Caco-2 (cell line): ENCODE measurements at regions not wholly inside any gene's neighbourhood (a gene's known extent, or its start where the extent isn't known, plus 50 kb on each side); places are given as distances from the start of the nearest gene placed in this dataset.

Experiments used
- BruUV-seq: library from RNA; stranded (reverse); fragments of 400-500 nt; replicated peaks from 2 replicates; lab custom pipeline; 2021; lab: Mats Ljungman, UMichigan
- CTCF ChIA-PET: fragments of 300-600 bp; sonication (Branson Sonifier 250); formaldehyde crosslinking; loops from one replicate; lab custom pipeline; 2022; ENCODE audit warnings: antibody characterized with exemption; lab: Charles Lee
- POLR2A ChIA-PET: fragments of 300-600 bp; sonication (Branson Sonifier 250); formaldehyde crosslinking; loops from one replicate; lab custom pipeline; 2022; ENCODE audit warnings: antibody characterized with exemption; lab: Charles Lee
- DNase-seq, 2 experiments: peaks; one replicate each; pipeline versions ENCODE4 v3.0.0 to v3.0.0-alpha.2; 2020 to 2022
- H3K27me3 ChIP-seq: replicated peaks from 2 replicates; pipeline ENCODE4 v1.6.0; 2011; ENCODE audit warnings: low read length; ENCODE audit not compliant: control insufficient read depth, insufficient read depth
- H3K36me3 ChIP-seq: 2 replicates; pipeline ENCODE4 v1.5.1; 2011; ENCODE audit warnings: low read length; ENCODE audit not compliant: control insufficient read depth, insufficient read depth
- H3K4me1 ChIP-seq: fragments of 250-450 bp; sonication (Bioruptor Pico); 2 replicates; pipeline ENCODE4 v1.5.1; 2020; ENCODE audit warnings: mild to moderate bottlenecking
- H3K4me3 ChIP-seq: 2 replicates; pipeline ENCODE4 v1.5.1; 2011; ENCODE audit warnings: low read depth, mild to moderate bottlenecking, control low read depth, low read length
- H3K9me3 ChIP-seq: fragments of 250-450 bp; sonication (Bioruptor Pico); 2 replicates; pipeline ENCODE4 v1.5.1; 2020; ENCODE audit warnings: mild to moderate bottlenecking, moderate library complexity
- H3K27ac Mint-ChIP-seq: one replicate; pipeline ENCODE4 v1.8.0; 2022; ENCODE audit warnings: mixed read lengths; ENCODE audit not compliant: unreplicated experiment
- H3K27me3 Mint-ChIP-seq: one replicate; pipeline ENCODE4 v1.8.0; 2022; ENCODE audit warnings: mixed read lengths; ENCODE audit not compliant: insufficient read depth, unreplicated experiment
- H3K36me3 Mint-ChIP-seq: one replicate; pipeline ENCODE4 v1.8.0; 2022; ENCODE audit warnings: mild to moderate bottlenecking, mixed read lengths; ENCODE audit not compliant: insufficient read depth, unreplicated experiment
- H3K4me1 Mint-ChIP-seq: one replicate; pipeline ENCODE4 v1.8.0; 2022; ENCODE audit warnings: low read depth, mixed read lengths; ENCODE audit not compliant: unreplicated experiment
- H3K4me3 Mint-ChIP-seq: one replicate; pipeline ENCODE4 v1.8.0; 2022; ENCODE audit warnings: mild to moderate bottlenecking, moderate library complexity, mixed read lengths; ENCODE audit not compliant: unreplicated experiment
- H3K9me3 Mint-ChIP-seq: one replicate; pipeline ENCODE4 v1.8.0; 2022; ENCODE audit warnings: mixed read lengths; ENCODE audit not compliant: unreplicated experiment
- CTCF ChIP-seq, 2 experiments: fragments of 200-600 bp in 1 of 2; IDR thresholded peaks; 1 replicate in 1 of 2; 2 replicates in 1 of 2; pipeline versions ENCODE4 v1.5.1 to v1.8.0; 2011 to 2022; ENCODE audit warnings: antibody characterized with exemption in 1 of 2, control low read depth in 1 of 2, inconsistent platforms in 1 of 2, low read depth in 1 of 2, low read length in 1 of 2, mild to moderate bottlenecking in 1 of 2, moderate library complexity in 1 of 2; ENCODE audit not compliant: insufficient read depth in 1 of 2, severe bottlenecking in 1 of 2, unreplicated experiment in 1 of 2
- intact Hi-C: fragments of 100-400 bp; cut with micrococcal nuclease; formaldehyde crosslinking; loops from one replicate; pipeline ENCODE4 v1.10.0; 2022; ENCODE audit not compliant: unreplicated experiment

GRCh38 chr20:22890594-22891300 is 144.4 kb upstream of the SSTR4 start:
- no peaks in the 10 kb centered on the region; the same call in 1 of the 2 replicates for H3K9me3 ChIP-seq
- H3K27me3 ChIP-seq: no peaks in the 10 kb centered on the region
- no peaks in the 10 kb centered on the region for H3K36me3 ChIP-seq
- Mint-ChIP-seq H3K9me3 (no peaks in the 10 kb centered on the region), H3K27ac (no peak overlapping the region), H3K27me3 (peaks cover 3% of the 10 kb centered on the region), H3K4me3 (no peak overlapping the region), H3K4me1 (no peaks in the 10 kb centered on the region), H3K36me3 (no peaks in the 10 kb centered on the region)
- H3K4me1 ChIP-seq: no peaks in the 10 kb centered on the region
- no peak for TF ChIP-seq CTCF (IDR thresholded peaks at IDR 0.05; ENCODE audit: insufficient read depth in 1 of 2, low read depth in 1 of 2, low read length in 1 of 2, severe bottlenecking in 1 of 2, unreplicated experiment in 1 of 2)
- POLR2A ChIA-PET: no interaction called here
- no peak overlapping the region for H3K4me3 ChIP-seq
- no peak for DNase-seq
- intact Hi-C loops: no loop called here
- no TSS peak for BruUV-seq
- CTCF ChIA-PET: no interaction called here

- intact Hi-C loops: no loop called here
- POLR2A ChIA-PET: no interaction called here
These were observed 133.9 kb upstream of the SSTR4 start for GRCh38 chr20:22901164-22901563.

GRCh38 chr20:22901921-22902320 is 133.2 kb upstream of the SSTR4 start:
- no peaks in the 10 kb centered on the region for H3K36me3 Mint-ChIP-seq
- H3K4me3 Mint-ChIP-seq: no peak overlapping the region
- no peaks in the 10 kb centered on the region for H3K27me3 Mint-ChIP-seq
- intact Hi-C loops: no loop called here
- DNase-seq: no peak
- peaks cover 20% of the 10 kb centered on the region for H3K9me3 ChIP-seq
- no peak overlapping the region for H3K4me3 ChIP-seq
- CTCF ChIA-PET: no interaction called here
- no peaks in the 10 kb centered on the region for H3K36me3 ChIP-seq
- BruUV-seq: no TSS peak
- H3K9me3 Mint-ChIP-seq: peaks cover 41% of the 10 kb centered on the region
- H3K27ac Mint-ChIP-seq: no peak overlapping the region
- no peak for TF ChIP-seq CTCF (IDR thresholded peaks at IDR 0.05; ENCODE audit: insufficient read depth in 1 of 2, low read depth in 1 of 2, low read length in 1 of 2, severe bottlenecking in 1 of 2, unreplicated experiment in 1 of 2)
- H3K4me1 Mint-ChIP-seq: no peaks in the 10 kb centered on the region
- POLR2A ChIA-PET: no interaction called here
- H3K4me1 ChIP-seq: no peaks in the 10 kb centered on the region
- H3K27me3 ChIP-seq: no peaks in the 10 kb centered on the region

More at GRCh38 chr20:22901164-22901563, 133.9 kb upstream of the SSTR4 start:
- H3K4me3 Mint-ChIP-seq: no peak overlapping the region
- no peaks in the 10 kb centered on the region for H3K36me3 Mint-ChIP-seq
- H3K4me1 Mint-ChIP-seq: no peaks in the 10 kb centered on the region
- H3K9me3 Mint-ChIP-seq: peaks cover 41% of the 10 kb centered on the region
- no peak for TF ChIP-seq CTCF (IDR thresholded peaks at IDR 0.05; ENCODE audit: insufficient read depth in 1 of 2, low read depth in 1 of 2, low read length in 1 of 2, severe bottlenecking in 1 of 2, unreplicated experiment in 1 of 2)
- H3K27ac Mint-ChIP-seq: no peak overlapping the region
- Histone ChIP-seq H3K9me3 (peaks cover 21% of the 10 kb centered on the region), H3K4me1 (no peaks in the 10 kb centered on the region), H3K4me3 (no peak overlapping the region), H3K27me3 (no peaks in the 10 kb centered on the region), H3K36me3 (no peaks in the 10 kb centered on the region)
- no peak for DNase-seq
- no TSS peak for BruUV-seq
- CTCF ChIA-PET: no interaction called here
- H3K27me3 Mint-ChIP-seq: no peaks in the 10 kb centered on the region
